GM18511 (cell line): ENCODE measurements at regions not wholly inside any gene's neighbourhood (a gene's known extent, or its start where the extent isn't known, plus 50 kb on each side); places are given as distances from the start of the nearest gene placed in this dataset.
"Not testable (repeated sequence)": the region's sequence is repeated elsewhere in the genome, so short reads cannot be mapped to it uniquely, and the experiment has no call there.

ENCODE experiments used
- ATAC-seq: cut with Tn5 transposase; IDR thresholded peaks from one replicate; pipeline ENCODE4 v1.9.1; 2021; ENCODE audit warnings: mild to moderate bottlenecking, moderate library complexity; ENCODE audit not compliant: unreplicated experiment

- not testable (repeated sequence) for ATAC-seq
Measured at GRCh38 chrX:150273575-150274294, 89.4 kb upstream of the MAMLD1 start.

- no peak for ATAC-seq
Measured at GRCh38 chrX:150282953-150283352, 80.2 kb upstream of the MAMLD1 start.

GRCh38 chrX:150291014-150291413, 72.1 kb upstream of the MAMLD1 start:
- no peak for ATAC-seq

DNA sequence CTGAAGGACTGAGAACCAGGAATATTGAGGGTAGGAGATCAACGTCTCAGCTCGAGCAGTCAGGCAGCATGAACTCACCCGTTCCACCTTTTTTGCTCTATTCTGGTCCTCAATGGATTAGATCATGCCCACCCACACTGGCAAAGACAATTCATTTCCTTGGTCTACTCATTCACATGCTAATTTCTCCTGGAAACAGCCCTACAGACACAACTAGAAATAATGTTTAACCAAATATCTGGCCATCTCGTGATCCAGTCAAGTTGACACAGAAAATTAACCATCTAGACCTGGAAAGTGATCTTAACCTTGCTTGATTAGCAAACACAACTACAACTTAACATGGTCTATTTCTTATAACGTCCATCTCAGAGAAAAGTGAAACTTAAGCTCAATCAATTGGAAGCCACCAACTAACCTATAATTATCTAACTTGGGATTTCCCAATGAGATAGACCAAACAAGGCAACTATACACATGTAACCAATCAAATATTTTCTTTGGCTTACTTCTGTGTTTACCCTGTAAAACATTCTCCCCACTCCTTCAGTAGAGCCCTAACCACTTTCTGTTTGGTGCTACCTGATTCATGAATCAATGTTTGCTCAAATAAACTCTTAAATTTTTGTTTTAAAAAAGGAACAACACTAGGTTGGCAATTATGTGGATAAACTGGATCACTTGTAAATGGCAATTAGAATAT, 69.7 kb upstream of the MAMLD1 start:
- no peak for ATAC-seq

GRCh38 chrX:150298841-150299551, 64.1 kb upstream of the MAMLD1 start:
- ATAC-seq, result no peak

DNA sequence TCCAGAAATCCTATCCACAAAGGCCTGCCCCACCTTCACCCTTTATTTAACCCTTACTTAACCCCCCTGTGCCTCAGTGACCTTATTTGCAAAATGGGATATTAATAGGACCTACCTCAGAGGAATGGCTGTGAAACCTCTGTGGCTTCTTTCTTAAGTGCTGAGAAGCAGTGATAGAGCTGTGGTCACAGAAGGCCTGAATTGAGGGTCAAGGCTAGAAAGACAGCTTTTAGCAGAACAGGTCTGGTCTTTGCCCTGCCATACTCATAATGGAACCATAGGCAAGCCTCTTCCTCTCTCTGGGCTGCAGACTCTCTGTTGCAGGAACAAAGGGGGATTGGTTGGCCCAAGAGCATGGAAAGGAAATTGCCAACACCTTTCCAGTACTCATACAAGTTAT, 63.5 kb upstream of the MAMLD1 start:
- ATAC-seq, result no peak

- no peak for ATAC-seq
Measured at GRCh38 chrX:150303386-150304097, 59.6 kb upstream of the MAMLD1 start.

- no peak for ATAC-seq
Measured at GRCh38 chrX:150306002-150306401, 57.1 kb upstream of the MAMLD1 start.

DNA sequence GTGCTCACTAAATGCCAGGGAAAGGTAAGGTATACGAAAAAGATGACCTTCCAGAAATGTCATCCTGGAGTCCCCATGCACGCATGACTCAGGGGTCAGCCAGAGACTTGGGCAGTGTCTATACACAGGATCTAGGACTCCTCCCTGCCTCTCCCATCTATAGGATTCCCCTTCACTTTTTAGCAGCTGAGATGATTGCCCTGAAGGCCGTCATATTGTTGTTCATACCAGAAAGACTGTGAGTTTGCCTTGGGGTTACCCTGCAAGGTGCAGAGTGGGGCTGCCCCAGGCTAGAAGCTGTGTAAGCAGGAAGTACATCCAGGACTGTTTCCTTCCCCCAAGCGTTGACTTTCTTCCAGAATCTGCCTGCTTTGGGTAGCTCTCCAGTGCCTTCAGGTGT, 55.1 kb upstream of the MAMLD1 start:
- ATAC-seq, result no peak

GRCh38 chrX:150308532-150309157, 54.5 kb upstream of the MAMLD1 start:
- no peak for ATAC-seq

- ATAC-seq, result no peak
Measured at GRCh38 chrX:150310417-150310816, 52.7 kb upstream of the MAMLD1 start.

GRCh38 chrX:150310881-150311280, 52.2 kb upstream of the MAMLD1 start:
- ATAC-seq, result no peak

DNA sequence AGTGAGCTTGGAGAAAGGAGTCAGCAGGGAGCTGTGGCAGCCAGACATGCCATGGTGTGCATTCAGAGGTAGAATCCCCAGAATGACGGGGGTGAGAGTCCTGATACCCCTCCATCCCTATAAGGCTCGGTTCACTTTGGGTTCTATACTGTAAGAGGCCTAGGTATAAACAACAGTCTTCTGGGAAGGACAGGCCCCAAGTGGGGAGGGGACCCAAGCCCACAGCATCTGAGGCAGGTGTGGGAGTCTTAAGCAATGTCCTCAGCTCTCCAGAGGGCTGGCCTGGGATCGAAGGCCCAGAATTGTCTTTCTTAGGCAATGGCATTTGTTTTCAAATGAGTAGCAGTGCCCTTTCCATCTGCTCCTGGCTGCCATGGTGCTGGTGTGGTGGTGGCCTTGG, 50.2 kb upstream of the MAMLD1 start:
- no peak for ATAC-seq
